RPMI8226 (cell line): ENCODE measurements at regions not wholly inside any gene's neighbourhood (a gene's known extent, or its start where the extent isn't known, plus 50 kb on each side); places are given as distances from the start of the nearest gene placed in this dataset.

Experiments
- DNase-seq: peaks from one replicate; pipeline ENCODE4 v3.0.0-alpha.2; 2015

DNA sequence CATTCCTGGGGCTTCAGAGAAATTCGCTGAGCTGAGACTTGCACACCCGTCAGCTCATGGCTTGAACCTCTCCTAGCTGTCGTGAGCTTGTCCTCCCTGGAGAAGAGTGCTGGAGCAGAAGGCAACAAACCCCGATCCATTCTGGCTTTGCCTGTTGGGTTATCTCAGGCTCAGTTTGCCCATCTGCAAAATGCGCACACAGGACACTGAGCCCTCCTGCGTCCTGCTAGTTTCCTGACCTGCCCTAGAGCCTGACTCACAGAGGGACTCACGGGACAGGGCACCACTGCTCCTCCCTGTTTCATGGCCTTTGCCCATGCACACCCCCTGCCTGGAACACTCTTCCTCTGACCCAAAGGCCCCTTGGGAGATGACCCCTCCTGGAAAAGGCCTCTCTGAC lies 365.0 kb downstream of the MN1 start:
- DNase-seq, result no peak

GRCh38 chr22:27437570-27437969 lies 364.0 kb downstream of the MN1 start:
- DNase-seq, result no peak

- no peak for DNase-seq
These were observed 363.1 kb downstream of the MN1 start for GRCh38 chr22:27438271-27438980.

DNA sequence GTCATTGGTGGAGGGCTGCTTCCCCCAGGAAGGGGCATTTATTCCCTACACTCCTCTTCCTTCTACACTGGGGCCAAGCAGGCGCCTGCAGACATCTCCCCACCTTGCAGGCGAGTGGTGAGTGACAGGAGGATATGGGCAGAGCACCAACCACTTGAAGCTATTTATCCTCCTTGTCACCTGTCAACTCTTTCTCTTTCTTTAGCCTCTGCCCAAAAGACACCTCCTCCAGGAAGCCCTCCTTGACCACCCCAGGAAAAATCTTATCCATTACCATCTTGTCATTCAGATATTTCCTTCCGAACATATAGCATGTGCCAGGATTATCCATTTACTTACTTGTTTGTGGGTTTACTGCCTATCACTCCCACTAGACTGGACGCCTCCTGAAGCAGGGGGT lies 362.4 kb downstream of the MN1 start:
- DNase-seq, result no peak

DNA sequence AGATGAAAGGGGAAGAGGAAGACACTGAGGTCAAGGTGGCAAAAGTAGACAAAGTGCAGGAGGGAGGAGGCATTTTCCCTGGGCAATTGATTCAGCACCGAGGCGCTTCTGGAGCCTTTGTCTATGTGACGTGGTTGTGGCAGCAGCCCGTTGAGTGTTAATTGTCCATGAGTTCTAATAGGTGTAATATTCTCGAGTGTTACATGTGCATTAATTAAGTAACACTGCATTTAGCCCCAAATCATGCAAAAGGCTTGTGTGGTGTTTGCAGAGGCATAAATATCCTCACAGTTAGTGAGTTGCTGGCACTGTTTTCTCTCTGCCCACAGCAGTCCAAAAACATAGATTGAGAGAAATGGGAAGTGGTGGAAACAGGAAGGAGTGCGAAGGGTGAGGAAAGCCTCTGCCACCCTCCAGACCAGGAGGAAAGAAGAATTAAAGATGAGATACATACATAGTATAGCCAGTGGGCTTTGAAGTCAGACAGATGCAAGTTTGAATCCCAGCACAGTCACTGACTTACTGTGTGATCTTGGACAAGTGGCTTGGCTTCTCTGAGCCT lies 361.2 kb downstream of the MN1 start:
- DNase-seq, result no peak

GRCh38 chr22:27441706-27442475 lies 359.7 kb downstream of the MN1 start:
- DNase-seq, result no peak

DNA sequence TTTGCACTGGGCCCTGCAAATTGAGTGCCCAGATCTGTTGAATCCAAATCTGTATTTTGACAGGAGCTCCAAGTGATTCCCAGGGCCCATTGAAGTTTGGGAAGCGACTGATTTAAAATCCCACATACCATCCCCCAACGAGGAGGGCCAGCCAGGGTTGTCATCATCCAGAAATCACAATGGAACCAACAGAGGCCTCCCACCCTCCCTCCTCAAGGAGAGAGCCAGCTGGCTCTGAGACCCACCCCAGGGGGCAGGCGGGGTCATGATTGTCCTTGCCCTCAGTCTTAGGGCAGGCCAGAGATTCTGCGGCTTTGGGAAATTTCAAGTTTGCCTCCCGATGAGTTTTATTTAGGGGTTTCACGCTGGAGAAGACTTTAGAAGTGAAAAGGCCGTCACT lies 358.2 kb downstream of the MN1 start:
- DNase-seq, result no peak

DNA sequence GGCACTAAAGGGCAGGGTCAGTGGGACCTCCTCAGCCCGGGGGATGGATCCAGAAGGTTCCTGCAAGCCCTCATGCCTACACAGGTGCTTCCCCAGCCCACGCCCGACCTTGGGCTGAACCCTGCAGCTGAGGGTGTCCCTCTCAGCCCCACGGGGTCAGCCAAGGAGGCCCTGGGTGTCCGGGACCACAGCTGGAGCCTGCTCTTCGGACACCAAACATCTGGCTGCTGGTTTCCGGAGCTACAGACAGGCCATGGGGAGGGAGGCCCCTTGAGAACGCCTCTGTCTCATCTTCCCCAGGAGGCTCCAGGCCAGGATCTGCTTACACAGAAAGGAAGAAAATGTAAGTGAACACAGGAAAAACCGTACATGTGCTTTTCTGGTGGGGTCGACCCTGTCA lies 355.7 kb downstream of the MN1 start:
- no peak for DNase-seq

GRCh38 chr22:27447289-27447688 lies 354.3 kb downstream of the MN1 start:
- no peak for DNase-seq

DNA sequence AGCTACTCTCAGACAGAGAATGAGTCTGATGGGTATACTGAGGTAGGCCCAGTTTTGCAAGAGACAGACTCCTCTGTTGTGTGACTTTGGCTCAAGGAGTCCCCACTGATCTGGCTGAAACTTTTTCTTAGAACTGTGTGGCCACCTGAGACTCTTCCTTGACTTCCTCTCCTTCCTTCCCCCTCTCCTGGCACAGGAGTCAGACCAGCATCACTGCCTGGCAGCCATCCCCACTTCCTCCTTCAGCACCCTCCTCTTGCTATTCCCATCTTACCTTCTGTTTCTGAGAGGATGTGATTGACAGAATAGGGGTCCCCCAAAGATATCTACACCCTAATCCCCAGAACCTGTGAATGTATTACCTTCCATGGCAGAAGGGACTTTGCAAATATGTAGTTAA lies 351.1 kb downstream of the MN1 start:
- no peak for DNase-seq

DNA sequence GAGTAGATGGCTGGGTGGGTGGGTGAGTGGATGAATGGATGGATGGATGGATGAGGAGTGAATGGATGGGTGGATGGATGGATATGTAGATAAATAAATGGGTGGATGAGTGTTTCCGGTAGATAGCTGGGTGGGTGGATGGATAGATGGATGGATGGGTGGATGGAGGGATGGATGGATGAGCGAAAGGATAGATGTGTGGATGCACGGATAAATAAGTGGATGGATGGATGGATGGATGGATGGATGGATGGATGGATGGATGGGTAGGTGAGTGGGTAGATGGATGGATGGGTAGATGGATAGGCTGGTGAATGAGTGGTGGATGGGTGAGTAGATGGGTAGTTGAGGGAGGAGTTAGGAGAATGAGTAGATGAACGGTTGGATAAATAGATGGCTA lies 349.3 kb downstream of the MN1 start:
- no peak for DNase-seq

DNA sequence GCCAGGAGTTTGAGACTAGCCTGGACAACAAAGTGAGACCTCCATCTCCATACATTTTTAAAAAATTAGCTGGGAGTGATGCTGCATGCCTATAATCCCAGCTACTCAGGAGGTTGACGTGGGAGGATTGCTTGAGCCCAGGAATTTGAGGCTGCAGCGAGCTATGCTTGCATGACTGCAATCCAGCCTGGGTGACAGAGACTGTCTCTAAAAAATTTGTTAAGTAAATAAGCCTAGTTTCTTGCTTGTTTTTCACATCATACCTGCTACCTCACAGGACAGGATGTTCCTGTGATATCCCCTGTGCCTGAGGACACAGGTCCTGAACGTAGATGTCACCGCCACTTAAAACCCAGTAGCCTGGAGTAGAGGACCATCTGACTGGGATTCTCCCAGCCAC lies 348.6 kb downstream of the MN1 start:
- no peak for DNase-seq

DNA sequence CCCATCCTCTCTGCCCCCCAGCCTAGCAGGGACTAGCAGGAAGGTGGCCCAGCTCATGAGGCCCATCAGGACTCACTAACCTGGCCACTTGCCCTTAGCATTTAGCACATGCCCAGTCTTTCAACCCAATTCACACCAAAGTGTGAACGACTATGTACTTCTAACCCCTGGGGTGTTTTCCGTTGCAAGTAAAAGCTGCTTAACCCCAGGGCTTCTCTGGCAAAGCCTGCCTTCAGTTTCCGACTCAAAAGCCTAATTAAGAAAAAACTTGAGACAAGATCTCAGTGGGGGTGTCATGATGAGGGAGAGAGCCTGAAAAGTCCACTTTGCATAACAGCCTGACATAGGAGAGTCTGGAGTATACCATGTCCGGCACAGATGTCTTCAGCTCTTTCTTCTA lies 347.8 kb downstream of the MN1 start:
- no peak for DNase-seq

GRCh38 chr22:27454807-27455450 lies 346.6 kb downstream of the MN1 start:
- DNase-seq, result no peak

GRCh38 chr22:27455526-27455925 lies 346.0 kb downstream of the MN1 start:
- DNase-seq, result no peak

- no peak for DNase-seq
These were observed 344.7 kb downstream of the MN1 start for GRCh38 chr22:27456696-27457503.

DNA sequence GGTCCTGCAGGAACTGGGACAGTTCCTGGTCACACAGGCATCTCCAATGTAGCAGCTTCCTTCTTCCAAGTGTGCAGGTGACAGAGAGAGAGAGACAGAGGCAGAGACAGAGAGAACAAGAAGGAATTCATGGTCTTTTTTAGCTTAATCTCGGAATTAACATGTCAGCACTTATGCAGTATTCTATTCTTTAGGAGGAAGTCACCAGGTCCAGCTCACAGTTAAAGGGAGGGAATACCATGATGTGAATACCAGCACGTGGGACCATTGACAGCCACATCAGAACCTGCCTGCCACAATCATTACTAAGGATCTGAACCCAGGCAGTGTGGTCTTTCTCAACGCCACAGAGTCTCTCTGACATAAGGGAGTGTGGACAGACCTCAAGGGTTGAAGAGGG lies 341.6 kb downstream of the MN1 start:
- no peak for DNase-seq

DNA sequence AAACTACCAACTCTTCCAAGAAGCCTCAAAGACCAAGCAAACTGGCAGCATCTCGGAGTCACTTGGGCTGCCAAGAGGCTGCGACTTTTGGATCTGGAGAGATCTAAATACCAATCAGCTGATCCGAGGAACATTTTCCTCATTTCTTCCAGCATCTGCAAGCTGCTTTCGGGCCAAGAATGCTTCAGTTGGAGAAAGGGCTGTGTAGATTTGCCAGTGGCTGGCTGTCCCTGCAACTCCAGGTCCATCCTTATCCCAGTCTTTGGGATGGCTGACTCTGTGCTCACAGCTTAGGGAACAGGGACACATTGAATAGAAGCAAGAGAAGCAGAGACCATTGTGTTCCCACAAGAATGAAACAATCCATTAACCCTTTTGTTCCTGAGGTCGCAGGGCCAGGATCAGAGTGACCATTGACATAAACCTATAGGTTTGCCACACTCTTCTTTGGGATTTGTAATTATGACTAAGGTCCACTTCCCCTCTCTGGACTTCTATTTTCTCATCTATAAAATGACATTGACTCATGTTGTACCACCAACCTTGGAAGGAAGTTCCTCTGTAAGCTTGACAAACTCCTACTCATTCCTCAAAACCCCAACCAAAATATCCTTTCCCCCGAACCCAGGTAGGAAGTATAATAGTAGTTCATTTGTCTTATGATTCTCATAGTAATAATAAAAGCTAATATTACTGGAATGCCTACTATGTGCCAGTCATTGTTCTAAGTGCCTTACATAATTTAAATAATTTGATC lies 340.8 kb downstream of the MN1 start:
- DNase-seq, result no peak

DNA sequence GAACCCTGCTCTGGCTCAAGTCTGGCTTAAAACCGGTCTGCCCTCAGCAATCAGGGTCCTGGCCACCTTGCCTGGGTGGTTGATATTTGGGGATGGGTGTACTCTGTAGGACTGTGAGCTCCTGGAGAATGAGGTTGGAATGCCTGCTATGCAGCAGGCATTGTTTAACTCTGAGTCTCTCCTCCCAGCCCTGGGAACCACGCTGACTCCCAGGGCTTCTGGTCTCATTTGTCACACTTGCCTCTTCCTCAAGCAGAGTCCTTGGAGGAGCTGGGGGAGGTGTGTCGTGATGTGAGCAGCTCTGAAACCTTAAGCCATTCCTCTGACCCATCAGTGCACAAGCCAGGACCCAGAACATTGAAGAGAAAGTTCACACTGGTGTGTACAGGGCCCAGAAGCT lies 340.1 kb downstream of the MN1 start:
- DNase-seq, result no peak

DNA sequence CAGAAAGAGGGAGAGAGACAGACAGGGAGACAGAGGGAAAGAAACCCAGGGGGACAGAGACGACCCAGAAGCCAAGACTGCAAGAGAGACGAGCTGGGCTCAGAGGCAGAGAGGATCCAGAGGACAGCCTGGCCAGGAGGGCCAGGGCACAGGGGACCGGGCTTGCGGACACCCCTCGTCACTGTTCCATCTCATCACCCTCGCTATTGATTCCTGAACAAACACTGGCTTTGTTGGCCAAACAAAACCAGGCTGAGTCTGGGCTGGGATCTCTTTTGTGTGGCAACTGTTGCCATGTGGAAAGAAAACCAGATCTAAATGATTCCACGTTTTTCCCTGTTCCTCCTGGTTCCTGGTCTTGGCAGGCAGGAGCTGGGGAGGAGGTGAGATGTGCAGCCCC lies 339.4 kb downstream of the MN1 start:
- no peak for DNase-seq

GRCh38 chr22:27463121-27463660 lies 338.4 kb downstream of the MN1 start:
- DNase-seq, result no peak

GRCh38 chr22:27466229-27466628 lies 335.3 kb downstream of the MN1 start:
- no peak for DNase-seq
